GF-D8 (cell line): ENCODE measurements at regions not wholly inside any gene's neighbourhood (a gene's known extent, or its start where the extent isn't known, plus 50 kb on each side); places are given as distances from the start of the nearest gene placed in this dataset.
A peak's percentile ranks its signal among the peaks of the same experiment; 100 is the strongest.

Source experiments
- DNase-seq: peaks from one replicate; lab custom pipeline; 2025; lab: John Stamatoyannopoulos, UW

DNA sequence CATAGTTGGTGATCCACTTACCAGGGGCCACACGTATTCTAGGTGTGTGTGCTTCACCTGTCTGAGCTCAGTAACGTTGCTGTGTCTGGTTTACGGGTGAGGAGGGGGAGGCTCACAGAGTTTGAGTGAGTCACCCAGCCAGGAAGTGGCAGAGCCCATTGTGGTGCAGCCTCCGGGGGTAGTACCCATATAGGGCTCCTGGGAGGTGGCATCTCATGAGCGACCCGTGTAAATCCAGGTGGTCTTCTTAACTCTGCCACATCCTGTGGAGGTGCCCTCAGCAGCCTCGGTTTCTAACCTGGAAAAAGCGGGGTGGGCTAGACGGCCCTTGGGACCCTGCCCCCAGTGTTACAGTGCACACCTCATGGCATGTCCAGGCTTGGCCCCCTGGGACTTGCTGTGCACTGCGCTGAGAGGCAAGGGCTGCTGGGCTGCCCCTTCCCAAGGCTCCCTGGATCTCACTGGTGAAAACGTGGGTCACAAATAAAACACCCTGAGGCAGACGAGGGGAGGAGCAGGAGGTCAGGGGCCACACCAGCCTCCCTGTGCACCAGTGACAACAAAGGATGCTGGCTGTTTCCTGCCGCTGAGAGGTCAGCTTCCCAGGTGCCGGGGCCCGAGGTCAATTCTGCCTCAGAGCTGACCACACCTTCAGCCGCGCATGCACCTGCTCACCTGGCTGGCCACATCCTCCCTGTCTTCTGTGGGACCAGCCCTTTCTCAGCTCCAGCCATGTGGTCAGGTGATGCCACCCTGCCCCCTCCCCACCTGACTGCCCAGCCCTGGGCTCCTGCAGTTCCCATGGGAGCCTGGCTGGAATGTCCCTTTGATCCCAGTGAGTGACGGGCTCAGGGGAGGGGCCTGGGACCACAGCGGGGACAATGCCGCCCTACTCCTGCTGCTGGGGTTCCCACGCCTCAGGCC lies 305.1 kb downstream of the CTTN start:
- DNase-seq = no peak

DNA sequence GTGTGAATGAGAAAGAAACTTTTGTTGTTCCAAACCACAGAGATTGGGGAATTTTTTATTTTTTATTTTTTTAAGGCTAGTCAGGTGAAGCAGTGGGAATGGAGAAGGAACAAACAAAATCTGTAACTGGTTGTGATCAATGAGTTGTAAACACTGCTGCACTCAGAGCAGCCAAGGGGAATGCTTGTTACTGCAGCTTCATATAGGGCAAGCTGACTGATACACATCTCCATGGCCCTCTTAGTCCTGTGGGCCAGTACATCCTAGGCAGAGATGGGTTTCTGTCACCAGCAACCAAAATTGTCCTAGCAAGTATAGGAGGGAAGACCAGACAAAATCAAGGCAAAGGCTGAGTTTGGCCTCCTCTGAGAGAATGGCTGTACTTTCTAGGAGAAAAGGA lies 306.8 kb downstream of the CTTN start:
- no peak for DNase-seq

DNA sequence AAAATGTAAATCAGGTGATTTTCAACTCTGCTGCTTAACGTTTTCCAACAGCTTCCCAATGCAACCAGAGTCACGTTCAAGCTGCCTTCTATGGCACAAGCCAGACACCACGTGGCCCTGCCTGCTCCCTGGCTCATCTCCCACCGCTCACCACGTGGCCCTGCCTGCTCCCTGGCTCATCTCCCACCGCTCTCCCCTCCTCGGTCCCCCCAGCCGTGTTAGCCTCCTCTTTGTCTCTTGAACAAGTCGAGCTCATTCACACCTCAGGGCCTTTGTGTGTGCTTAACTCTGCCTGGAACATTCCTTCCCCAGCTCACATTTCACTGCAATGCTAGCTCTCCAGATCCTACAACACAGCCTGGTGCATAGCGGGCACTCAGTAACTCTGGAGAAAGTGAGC lies 307.6 kb downstream of the CTTN start:
- DNase-seq = no peak

DNA sequence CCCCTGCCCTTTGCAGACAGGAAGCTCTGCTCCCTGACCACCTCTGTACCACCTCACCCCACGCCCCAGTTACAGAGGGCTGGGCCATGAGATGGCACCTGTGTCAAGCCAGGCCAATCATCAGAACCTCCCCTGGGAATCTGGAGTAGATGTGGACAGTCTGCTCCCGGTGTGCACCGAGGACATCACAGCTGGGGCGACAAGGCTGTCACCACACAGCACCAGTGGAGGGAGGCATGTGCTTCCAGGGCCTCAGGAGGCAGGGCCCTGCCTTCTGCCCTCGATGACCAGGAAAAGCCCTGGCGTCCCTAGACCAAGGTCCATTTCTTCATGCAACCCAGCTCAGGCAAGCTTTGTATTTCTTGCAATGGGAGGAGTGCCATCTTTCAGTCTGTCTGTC lies 309.5 kb downstream of the CTTN start:
- no peak for DNase-seq

DNA sequence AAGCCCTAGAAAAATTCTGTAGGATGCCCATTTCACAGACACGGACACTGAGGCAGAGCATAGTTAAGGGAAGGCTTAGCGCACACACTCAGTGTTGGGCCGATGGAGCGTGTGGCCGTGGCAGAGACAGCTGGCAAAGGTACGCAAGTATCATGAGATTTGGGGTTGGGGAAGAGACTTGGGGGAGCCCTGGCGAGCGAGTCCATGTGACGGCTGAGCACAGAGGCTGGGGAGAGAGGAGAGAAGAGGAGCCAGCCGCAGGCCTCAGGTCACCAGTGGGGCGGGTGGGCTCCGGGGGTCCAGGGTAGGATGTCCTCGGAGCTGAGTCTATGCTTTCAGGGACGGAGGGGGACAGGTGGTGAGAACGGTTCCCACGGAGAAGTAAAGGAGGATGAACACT lies 311.3 kb downstream of the CTTN start:
- DNase-seq = no peak

DNA sequence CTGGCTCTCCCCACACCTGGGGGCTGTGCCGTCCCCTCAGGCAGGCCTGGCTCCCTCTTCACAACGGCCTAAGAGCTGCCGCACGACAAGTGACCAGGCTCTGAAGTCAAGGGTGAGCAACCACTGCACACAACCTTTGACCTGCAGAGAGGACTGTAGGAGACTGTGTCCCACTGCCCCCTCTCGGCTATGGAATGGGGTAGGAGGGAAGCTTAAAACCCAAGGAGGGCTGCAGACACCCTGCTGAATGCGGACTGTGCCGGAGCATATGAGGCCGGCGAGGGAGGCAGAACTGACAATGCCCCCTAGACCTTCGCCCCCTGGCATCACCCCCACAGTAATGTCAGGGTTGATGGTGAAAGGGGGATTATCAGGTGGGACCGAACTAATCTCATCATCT lies 311.9 kb downstream of the CTTN start:
- DNase-seq = no peak

DNA sequence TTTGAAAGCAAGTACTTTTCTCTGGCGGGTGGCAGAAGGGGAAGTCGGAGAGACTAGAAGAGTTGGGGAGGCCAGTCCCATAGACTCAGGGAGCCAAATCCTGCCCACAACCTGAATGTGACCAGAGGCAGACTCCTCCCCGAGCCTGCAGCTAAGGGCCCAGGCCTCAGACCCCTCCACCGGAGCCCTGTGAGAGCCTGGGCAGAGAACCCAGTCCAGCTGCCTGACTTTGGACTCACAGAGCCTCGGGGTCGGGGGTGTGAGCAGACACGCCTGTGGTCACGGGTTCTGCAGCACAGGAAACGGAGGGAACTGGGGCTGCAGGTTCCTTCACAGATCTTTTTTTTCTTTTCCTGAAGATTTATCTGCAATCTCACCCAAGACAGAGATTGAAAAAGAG lies 312.3 kb downstream of the CTTN start:
- no peak for DNase-seq

DNA sequence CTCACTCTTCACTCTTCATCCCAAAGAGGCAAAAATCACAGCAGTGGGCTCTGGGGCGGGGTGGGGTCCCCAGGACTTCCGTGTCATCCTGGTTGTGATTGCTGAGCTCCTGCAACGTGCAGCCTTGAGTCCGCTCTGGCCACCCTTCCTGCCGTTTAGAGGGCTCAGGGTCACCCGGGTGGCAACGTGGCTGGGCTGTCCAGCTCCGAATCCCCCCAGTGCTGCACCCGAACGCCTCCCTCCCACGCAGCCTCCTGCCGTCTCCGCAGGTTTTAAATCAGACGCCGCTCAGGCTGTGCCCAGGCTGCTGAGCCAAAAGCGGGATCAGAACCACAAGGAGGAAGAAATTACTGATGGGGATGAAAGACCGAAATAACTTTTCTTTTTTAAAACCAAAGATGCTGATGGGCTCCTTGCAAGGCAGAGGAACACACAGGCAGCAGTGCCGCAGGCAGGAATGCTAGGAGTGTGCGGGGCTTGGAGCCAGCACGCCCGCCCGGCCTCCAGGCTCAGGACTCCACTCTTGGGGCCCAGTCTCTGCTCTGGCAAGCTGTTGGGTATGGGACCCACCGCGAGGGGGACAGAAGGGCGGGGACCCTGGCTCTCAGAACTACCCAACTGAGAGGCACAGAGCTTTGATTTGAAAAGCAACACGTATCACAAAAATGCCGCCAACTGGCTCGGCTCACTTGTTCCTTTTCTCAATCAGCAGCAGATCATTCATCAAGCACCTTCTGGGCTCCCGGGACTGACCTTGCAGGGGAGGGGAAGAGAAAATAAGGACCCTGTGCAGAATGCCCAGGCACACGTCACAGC lies 313.0 kb downstream of the CTTN start:
- no peak for DNase-seq

DNA sequence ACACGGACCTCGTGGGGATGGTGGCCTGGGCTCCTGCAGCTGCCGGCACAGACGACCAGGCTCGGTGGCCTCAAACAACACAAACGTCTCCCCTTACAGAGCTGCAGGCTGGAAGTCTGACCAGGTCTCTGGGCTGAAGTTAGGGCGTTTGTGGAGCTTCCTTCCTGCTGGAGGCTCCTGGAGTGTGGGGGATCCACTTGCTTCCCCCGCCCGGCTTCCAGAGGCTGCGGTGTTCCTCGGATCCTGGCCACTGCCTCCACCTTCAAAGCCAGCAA lies 313.5 kb downstream of the CTTN start:
- DNase-seq = no peak

DNA sequence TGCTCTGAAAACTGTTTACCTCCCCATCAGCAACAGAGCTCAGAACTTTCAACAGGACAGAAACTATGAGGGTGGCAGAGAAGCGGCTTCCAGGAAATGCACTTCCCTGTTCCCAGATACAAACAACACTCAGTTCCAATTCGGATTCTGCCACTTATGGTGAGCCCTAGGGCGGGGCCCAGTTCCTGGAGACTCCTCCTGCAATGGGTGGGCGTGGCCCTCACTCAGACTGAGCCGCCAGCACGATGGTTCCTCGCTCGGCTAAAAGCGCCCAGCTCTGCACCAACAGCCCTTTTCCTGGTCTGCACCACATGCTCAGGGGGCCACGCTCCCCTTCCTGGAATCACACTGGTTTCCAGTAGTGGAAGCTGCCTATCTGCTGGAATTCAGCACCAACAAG lies 314.1 kb downstream of the CTTN start:
- no peak for DNase-seq

DNA sequence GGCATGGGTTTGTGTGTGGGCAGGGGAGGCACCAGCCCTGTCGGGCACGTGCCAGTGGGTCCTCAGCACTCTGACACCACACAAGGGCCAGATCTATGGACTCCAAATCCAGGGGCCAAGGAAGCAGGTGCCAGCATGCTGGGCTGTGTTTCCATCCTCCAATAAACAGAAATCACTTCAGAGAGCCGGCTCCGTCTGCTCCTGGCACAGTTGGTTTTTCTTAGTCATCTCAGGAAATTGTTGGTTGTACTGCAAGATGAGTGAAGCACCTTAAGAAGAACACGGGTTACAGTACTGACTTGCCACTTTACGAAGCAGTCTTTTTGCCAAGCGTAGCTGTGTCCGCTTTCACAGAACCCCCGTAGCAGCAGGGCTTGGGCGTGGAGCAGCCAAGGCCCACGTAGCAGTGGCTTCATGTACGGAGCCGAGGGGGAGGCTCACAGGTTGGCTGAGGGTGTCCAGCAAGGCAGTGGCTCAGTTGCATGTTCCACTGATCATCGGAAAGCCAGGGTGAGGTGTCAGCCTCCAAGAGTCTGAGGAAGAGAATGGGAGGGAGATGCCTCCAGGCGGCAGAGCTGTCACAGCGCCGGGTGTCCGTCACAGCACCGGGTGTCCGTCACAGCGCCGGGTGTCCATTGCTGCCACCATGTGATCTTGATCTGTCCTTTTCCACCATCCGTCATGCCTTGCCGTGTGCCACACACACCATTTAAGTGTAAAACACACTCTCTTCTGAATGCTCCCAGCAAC lies 314.9 kb downstream of the CTTN start:
- DNase-seq = no peak

DNA sequence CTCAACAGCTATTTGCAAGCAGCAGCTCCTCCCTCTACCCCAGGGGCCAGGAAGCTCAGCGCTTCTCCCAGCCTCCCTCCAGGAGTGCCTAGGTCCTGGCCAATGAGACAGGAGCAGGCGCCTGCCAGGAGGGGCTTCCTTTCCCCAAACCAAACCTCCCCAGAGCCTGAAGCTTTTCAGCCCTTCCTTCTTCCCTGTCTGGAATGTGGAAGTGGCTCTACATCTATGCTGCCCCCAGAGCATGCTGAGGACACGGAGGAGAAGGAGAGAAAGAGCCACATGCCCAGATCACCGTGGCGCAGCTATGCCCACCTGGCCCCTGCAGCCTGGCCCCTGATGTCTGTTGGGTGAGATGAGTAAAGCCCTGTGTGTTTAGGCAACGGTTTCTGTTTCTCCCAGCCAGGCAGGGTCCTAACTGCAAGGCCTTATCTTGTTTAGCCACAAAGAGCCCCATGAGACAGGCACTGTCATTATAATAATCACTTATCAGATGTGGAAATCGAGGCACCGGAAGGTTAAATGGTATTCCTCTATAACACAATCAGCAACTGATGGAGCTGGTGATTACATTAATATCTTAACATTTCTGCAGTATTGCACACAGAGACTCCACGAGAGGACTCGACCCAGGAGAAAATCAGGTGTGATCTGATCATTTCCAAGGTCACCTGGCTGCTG lies 315.8 kb downstream of the CTTN start:
- no peak for DNase-seq

DNA sequence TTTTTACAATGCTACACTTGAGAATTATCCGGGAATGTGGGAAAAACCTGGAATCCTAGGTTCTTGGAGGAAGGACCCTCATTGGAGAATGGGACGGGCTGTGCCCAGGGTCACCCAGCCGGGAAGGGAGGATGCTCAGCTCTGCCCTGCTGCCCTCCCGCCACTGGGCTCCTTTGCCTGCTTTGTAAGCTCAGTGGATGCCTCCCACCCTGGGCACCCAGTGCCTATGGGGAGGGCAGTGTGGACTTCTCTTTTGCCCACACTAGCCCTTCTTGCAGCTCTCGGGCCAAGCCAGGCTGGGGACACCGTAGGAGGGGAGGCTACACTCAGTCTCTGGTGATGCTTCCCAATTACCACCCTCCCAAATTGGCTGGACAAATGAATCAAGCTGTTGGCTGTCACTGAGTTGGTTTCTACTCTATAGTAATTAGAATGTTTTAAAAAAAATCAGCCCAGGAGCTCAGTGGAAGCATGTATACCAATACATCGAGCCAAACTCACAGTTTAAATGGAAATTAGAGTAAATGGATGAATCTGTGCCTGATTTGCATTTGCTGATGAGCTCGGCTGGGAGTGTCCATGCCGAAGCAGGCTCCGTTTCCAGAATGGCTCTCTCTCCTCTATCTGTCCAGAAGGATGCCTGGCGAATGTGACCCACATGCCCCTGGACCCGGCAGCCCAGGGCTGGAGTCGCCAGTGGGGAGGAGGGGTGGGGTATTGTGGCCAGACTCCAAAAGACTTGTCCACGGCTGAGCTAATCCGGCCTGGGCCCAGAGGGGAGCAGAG lies 317.0 kb downstream of the CTTN start:
- DNase-seq = no peak

DNA sequence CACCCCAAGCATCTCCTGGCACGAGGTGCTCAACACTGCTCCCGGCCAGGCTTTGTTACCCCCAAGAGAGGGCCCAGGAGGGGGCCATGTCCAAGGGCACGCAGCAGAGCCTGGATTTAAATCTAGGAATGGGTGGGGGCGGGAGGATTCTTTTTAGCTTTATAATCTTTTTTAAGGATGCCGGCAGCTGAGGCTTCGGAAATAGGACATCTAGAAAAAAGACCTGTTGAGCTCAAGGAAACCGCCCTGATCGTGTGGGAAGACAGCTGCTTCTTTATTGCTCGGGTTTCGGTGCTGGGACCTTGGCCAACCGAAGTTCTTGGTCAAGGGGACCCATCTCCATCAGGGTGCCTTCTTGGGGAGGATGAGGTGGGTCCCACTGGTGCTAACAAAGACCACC lies 317.9 kb downstream of the CTTN start:
- no peak for DNase-seq

DNA sequence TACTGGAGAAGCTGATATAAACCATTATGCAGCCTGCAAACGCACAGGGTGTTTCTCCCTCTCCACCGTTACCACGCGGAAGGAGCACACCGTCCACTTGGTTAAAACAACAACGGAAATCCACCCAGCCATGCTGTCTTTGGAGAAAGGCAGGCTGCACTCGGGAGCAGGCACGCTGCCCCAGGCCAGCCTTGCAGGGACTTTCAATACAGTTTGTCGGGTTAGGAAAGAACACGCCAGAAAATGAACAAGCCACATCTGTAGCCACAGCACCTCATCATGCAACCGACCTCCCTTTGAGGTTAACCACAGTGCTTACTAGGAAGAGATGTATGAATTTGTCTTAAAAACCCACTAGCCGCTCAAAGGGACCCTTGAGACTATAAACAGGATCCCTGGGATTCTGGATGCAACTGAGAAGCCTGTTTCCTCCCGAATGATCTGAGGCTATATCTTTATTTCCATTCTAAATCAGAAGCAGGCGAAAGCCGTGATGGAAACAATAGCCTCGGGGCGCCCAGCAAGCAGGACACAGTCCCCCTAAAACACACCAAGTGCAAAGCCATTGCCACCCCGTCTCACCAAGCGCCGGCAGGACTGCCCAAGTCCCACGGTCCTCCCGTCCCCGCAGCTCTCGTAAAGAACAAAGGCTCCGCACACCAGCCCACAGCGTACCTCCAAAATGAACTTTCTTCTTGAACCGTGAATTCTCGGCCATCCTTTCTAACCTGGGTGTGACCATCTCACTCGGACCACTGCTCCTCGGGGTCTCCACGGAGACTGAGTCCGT lies 318.9 kb downstream of the CTTN start:
- peak; percentile 19 for DNase-seq

DNA sequence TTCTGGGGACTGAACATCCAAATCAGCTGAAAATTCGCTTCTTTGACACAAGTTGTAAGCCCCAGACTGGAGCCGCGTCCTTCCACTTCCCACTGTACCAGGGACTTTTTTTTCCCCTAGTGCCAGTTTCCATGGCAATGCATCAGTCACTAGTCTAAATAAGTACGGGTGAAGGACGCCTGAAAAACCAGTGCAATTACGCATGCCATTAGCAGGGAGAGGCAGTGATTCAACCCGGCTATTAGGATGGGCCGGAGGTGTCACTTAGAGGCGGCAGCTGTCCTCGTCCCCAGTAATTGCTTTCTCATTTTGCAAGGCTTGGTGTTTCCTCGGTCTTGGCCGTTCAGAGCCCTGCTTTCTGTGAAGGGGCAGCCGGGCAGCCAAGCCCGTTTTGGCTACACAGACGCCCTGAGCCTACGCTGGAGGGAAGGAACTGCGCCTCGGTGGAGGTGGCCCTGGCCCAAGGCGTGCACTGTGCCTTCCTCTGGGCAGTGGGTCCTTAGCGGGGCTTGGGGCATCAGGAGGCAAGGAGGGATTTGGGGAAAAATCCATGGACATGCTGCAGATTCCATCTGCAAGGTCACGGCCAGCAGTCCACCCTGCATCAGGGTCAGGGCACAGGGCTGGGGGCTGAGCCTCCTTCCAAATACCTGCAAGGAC lies 319.7 kb downstream of the CTTN start:
- DNase-seq = no peak

DNA sequence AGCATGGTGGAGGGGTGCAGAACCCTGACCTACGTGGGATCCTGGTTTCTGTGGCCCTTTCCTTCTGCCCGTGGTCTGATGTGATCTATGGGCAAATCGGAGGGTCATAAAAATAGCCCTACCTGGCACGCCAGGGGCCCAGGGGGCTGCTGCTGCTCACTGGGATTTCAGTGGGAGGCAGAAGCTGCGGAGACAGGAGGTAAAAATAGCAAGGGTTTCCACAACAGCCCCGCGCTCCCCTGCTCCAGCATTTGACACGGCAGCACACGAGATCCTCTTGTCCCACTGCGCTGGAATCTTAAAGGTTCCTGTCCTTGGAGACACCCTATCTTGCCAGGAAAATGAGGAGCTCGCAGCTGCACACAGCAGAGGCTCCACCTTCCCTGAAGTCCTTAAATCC lies 321.2 kb downstream of the CTTN start:
- no peak for DNase-seq

DNA sequence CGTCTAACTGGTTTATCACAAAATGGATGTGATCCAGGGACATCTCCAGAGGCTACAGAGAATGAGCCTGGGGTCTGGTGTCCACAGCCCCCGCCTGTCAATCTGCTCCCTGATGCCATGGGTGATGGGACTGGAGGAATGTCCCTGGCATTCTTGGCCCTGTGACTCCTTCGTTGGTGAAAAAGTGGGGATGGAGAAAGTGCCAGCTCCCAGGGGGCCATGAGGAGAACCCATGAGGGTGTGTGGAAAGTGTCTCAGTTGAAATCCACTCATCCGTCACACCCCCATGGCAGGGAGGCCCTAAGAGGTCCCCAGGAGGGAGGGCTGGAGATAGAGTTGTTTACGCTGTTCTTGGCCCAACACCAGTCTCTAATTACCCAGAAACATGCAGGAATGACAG lies 322.0 kb downstream of the CTTN start:
- DNase-seq = no peak

DNA sequence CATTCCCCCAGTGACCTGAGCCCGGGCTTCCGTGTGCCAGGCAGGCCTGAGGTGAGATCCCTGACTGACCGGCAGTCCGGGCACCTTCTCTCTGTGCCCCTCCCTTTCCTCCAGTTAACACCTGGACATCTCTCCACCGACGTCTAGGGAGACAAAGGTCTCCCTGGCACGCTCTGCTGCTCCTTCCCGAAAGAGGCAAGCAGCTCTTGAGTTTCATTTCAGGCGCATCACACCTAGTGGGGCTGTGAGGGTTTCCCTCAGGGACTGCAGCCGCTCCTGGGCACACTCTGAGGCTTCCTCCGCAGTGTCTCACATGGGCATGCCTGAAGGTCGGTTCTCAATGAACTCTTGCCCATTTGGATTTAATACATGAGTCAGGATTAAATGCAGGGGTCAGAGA lies 322.7 kb downstream of the CTTN start:
- no peak for DNase-seq

DNA sequence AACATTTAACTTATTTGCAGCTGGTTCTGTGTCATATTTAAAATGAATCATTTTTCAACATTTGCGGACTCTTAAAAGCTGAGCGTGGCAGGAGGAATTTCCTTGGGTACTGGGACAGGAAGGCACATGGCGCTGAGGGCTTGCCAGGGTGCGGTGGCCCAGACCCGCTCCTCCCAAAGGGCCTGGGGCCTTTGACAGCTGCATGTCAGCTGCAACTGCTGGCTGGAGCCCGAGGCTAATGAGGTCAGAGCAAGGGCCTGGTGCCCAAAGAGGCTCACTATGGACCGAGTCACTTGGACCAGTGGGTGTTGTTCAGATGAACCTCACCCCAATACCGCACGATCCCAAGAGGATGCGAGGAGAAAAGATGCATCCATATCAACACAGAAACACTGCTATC lies 326.9 kb downstream of the CTTN start:
- no peak for DNase-seq
